PFSK-1 (cell line): ENCODE measurements at regions not wholly inside any gene's neighbourhood (a gene's known extent, or its start where the extent isn't known, plus 50 kb on each side); places are given as distances from the start of the nearest gene placed in this dataset.

Experiments
- FOXP2 ChIP-seq: optimal IDR thresholded peaks from 2 replicates; pipeline ENCODE3; 2011; ENCODE audit warnings: borderline replicate concordance, control low read depth, inconsistent platforms; ENCODE audit not compliant: insufficient read depth; ENCODE audit errors: extremely low read length, extremely low read depth
- REST ChIP-seq, 2 experiments: IDR thresholded peaks; 2 replicates each; pipeline versions ENCODE4 v1.6.1 to v1.8.0; 2011 to 2012; ENCODE audit warnings: low read depth in 2 of 2, low read length in 2 of 2, control low read depth in 1 of 2, inconsistent platforms in 1 of 2, mild to moderate bottlenecking in 1 of 2, moderate library complexity in 1 of 2; ENCODE audit not compliant: insufficient read depth in 1 of 2

DNA sequence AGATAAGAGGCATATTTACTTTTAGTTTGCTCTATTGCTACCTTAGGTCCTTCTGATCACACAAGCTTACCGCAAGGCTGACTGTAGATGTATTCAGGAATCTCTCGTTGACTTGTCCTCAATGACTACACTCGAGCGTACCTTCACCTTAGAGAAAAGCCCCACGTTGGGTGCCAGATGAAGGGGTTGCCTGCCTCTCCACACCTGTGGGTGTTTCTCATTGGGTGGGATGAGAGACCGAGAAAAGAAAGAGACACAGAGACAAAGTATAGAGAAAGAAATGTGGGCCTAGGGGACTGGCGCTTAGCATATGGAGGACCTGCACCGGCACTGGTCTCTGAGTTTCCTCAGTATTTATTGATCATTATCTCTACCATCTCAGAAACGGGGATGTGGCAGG lies 51.8 kb downstream of the ASCL4 start:
- TF ChIP-seq FOXP2 = no peak
- TF ChIP-seq REST (IDR thresholded peaks at IDR 0.05; ENCODE audit: insufficient read depth in 1 of 2, low read depth in 2 of 2, low read length in 2 of 2) = no peak
